ENCODE measurements at regions not wholly inside any gene's neighbourhood (a gene's known extent, or its start where the extent isn't known, plus 50 kb on each side); places are given as distances from the start of the nearest gene placed in this dataset.

- Histone ChIP-seq H3K9ac (ENCODE audit: low read depth, low read length) (no peak overlapping the region), H3K4me1 (ENCODE audit: control insufficient read depth, insufficient read depth, low read length) (no peaks in the 10 kb centered on the region), H2BK120ac (ENCODE audit: low read depth, low read length) (no peak overlapping the region), H4K91ac (ENCODE audit: insufficient read depth, low read depth, low read length) (no peak overlapping the region), H2BK5ac (ENCODE audit: low read depth, low read length, poor library complexity, severe bottlenecking) (no peak overlapping the region), H4K8ac (ENCODE audit: low read depth in 2 of 2, low read length in 2 of 2) (no peak overlapping the region), H2BK20ac (ENCODE audit: low read depth, low read length) (no peak overlapping the region), H4K20me1 (ENCODE audit: insufficient read depth, low read length) (no peaks in the 10 kb centered on the region), H2AK5ac (ENCODE audit: low read depth, low read length) (no peak overlapping the region), H3K9me3 (ENCODE audit: control insufficient read depth, insufficient read depth, low read length) (peaks cover 37% of the 10 kb centered on the region), H3K27me3 (ENCODE audit: control insufficient read depth, insufficient read depth, low read length) (no peaks in the 10 kb centered on the region), H3K56ac (ENCODE audit: extremely low read depth, insufficient read depth, low read length) (no peak overlapping the region), H3K18ac (ENCODE audit: low read depth, low read length) (no peak overlapping the region), H3K27ac (ENCODE audit: insufficient read depth, low read length) (no peak overlapping the region), H3K36me3 (ENCODE audit: control insufficient read depth, insufficient read depth, low read length) (no peaks in the 10 kb centered on the region), H2AK9ac (replicated peaks; ENCODE audit: low read depth, low read length, poor library complexity) (no peak overlapping the region), H3K9me1 (ENCODE audit: insufficient read depth, low read length) (no peaks in the 10 kb centered on the region), H4K5ac (ENCODE audit: low read depth, low read length) (no peak overlapping the region), H2AFZ (replicated peaks; ENCODE audit: low read length, poor library complexity) (no peak overlapping the region), H3K23ac (ENCODE audit: low read depth, low read length) (no peak overlapping the region), H3K14ac (replicated peaks; ENCODE audit: low read depth, low read length) (no peak overlapping the region), H3K4me2 (ENCODE audit: low read depth, low read length) (no peak overlapping the region), H3K4ac (ENCODE audit: low read depth, low read length) (no peak overlapping the region), H3K4me3 (ENCODE audit: insufficient read depth, low read depth, low read length) (no peak overlapping the region), H3K79me1 (ENCODE audit: low read depth in 1 of 2, low read length in 2 of 2) (no peaks in the 10 kb centered on the region), H2BK15ac (ENCODE audit: low read depth, low read length) (no peak overlapping the region)
- ChIA-PET CTCF (no interaction called here), POLR2A (ENCODE audit: unreplicated experiment) (no interaction called here)
- BruUV-seq (replicated peaks) = no TSS peak
- intact Hi-C loops (cut with micrococcal nuclease) (no loop called here), dilution Hi-C loops (cut with HindIII; ENCODE audit: low sequenced_read_pairs, unreplicated experiment) (no loop called here), in situ Hi-C loops (cut with MboI; ENCODE audit: low sequenced_read_pairs) (no loop called here)
- no peak for DNase-seq
- WGBS, 2 experiments (ENCODE audit: extremely low coverage in 2 of 2, insufficient read length in 1 of 2) = 67% methylated on average over 3 of the region's 10 CpGs; no CpG with 5 or more reads in 1 of the 2 experiments
- TF ChIP-seq NFE2L2 (IDR thresholded peaks at IDR 0.05; ENCODE audit: low read depth, low read length) = no peak
- TF ChIP-seq MXI1 (IDR thresholded peaks at IDR 0.05; ENCODE audit: borderline replicate concordance, low read depth, low read length) = no peak
- no peak for TF ChIP-seq SMC3 (IDR thresholded peaks at IDR 0.05; ENCODE audit: low read depth, low read length)
- TF ChIP-seq, protein P1, sequence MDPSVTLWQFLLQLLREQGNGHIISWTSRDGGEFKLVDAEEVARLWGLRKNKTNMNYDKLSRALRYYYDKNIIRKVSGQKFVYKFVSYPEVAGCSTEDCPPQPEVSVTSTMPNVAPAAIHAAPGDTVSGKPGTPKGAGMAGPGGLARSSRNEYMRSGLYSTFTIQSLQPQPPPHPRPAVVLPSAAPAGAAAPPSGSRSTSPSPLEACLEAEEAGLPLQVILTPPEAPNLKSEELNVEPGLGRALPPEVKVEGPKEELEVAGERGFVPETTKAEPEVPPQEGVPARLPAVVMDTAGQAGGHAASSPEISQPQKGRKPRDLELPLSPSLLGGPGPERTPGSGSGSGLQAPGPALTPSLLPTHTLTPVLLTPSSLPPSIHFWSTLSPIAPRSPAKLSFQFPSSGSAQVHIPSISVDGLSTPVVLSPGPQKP (IDR thresholded peaks at IDR 0.05; ENCODE audit: borderline replicate concordance, low read depth, low read length) = no peak
- no peak for TF ChIP-seq RFX5 (IDR thresholded peaks at IDR 0.05; ENCODE audit: low read depth, low read length)
- TF ChIP-seq RAD21 (IDR thresholded peaks at IDR 0.05; ENCODE audit: low read length) = no peak
- no peak for TF ChIP-seq USF2 (IDR thresholded peaks at IDR 0.05; ENCODE audit: low read depth, low read length)
- TF ChIP-seq POLR2A (IDR thresholded peaks at IDR 0.05; ENCODE audit: low read depth, low read length) = no peak
- no peak for TF ChIP-seq BHLHE40 (IDR thresholded peaks at IDR 0.05; ENCODE audit: low read depth, low read length)
- TF ChIP-seq MAZ (IDR thresholded peaks at IDR 0.05; ENCODE audit: borderline replicate concordance, low read depth, low read length) = no peak
- no peak for TF ChIP-seq CEBPB (IDR thresholded peaks at IDR 0.05; ENCODE audit: low read depth, low read length)
- no peak for TF ChIP-seq CHD1 (IDR thresholded peaks at IDR 0.05; ENCODE audit: low read depth, low read length)
- no peak for TF ChIP-seq MAFK (IDR thresholded peaks at IDR 0.05; ENCODE audit: low read depth, low read length)
- TF ChIP-seq FOS (IDR thresholded peaks at IDR 0.05; ENCODE audit: low read depth, low read length) = no peak
- no peak for TF ChIP-seq CTCF (conservative IDR thresholded peaks at IDR 0.05; ENCODE audit: low read depth, low read length)
- TF ChIP-seq RCOR1 (IDR thresholded peaks at IDR 0.05; ENCODE audit: insufficient replicate concordance, low read length) = no peak
- ATAC-seq (ENCODE audit: low read depth) = no peak
Measured at GRCh38 chr4:189497996-189498395, 442.7 kb upstream of the FRG1 start.

Measured in IMR-90 (cell line).